ENCODE measurements at regions not wholly inside any gene's neighbourhood (a gene's known extent, or its start where the extent isn't known, plus 50 kb on each side); places are given as distances from the start of the nearest gene placed in this dataset.

DNA sequence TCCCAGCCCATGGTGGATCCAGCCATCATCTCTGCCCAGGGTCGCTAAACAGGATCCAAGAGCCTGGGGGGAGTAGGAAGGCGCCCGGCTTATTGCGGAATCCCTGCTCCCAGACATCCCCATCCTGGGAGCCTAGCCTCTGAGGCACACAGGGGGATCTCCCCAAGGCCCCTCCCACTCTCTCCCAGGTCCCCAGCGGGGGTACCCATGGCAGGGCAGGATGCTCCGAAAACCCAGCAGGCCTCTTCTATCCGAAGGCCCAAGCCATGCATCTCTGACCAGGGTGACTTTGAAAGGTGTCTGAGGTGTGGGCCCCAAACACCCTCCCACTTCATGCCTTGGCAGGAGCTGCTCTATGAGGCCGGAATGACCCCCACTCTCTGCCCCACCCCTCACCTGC, 81.7 kb upstream of the RUFY1 start:
- Histone ChIP-seq H3K4me3 (ENCODE audit: low read length) (no peak overlapping the region), H3K4me1 (ENCODE audit: control insufficient read depth, insufficient read depth, low read length) (no peaks in the 10 kb centered on the region), H3K27ac (ENCODE audit: low read length) (no peak overlapping the region), H3K27me3 (ENCODE audit: control insufficient read depth, insufficient read depth, low read length) (no peaks in the 10 kb centered on the region), H3K9me3 (ENCODE audit: control insufficient read depth, insufficient read depth, low read length) (no peaks in the 10 kb centered on the region), H3K36me3 (ENCODE audit: control insufficient read depth, insufficient read depth, low read length) (no peaks in the 10 kb centered on the region)
- ATAC-seq (peak in 1 of 3 donors; percentile 34), DNase-seq (no peak)
- Mint-ChIP-seq H3K9me3 (no peaks in the 10 kb centered on the region), H3K4me3 (no peak overlapping the region), H3K27me3 (ENCODE audit: low read depth in 2 of 2) (no peaks in the 10 kb centered on the region), H3K4me1 (no peaks in the 10 kb centered on the region), H3K36me3 (no peaks in the 10 kb centered on the region), H3K27ac (no peak overlapping the region)
- TF ChIP-seq, protein P1, sequence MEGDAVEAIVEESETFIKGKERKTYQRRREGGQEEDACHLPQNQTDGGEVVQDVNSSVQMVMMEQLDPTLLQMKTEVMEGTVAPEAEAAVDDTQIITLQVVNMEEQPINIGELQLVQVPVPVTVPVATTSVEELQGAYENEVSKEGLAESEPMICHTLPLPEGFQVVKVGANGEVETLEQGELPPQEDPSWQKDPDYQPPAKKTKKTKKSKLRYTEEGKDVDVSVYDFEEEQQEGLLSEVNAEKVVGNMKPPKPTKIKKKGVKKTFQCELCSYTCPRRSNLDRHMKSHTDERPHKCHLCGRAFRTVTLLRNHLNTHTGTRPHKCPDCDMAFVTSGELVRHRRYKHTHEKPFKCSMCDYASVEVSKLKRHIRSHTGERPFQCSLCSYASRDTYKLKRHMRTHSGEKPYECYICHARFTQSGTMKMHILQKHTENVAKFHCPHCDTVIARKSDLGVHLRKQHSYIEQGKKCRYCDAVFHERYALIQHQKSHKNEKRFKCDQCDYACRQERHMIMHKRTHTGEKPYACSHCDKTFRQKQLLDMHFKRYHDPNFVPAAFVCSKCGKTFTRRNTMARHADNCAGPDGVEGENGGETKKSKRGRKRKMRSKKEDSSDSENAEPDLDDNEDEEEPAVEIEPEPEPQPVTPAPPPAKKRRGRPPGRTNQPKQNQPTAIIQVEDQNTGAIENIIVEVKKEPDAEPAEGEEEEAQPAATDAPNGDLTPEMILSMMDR (IDR thresholded peaks at IDR 0.05) = no peak
- 79% methylated on average over 7 of the region's 8 CpGs for WGBS (ENCODE audit: insufficient coverage)
- intact Hi-C loops (cut with micrococcal nuclease) = no loop called here

GRCh38 chr5:179467441-179467840, 82.9 kb upstream of the RUFY1 start:
- H3K9me3 ChIP-seq (ENCODE audit: control insufficient read depth, insufficient read depth, low read length) = no peaks in the 10 kb centered on the region
- 91% methylated on average over 11 of the region's 11 CpGs for WGBS (ENCODE audit: insufficient coverage)
- no peaks in the 10 kb centered on the region for H3K27me3 Mint-ChIP-seq (ENCODE audit: low read depth in 2 of 2)
- H3K9me3 Mint-ChIP-seq = no peaks in the 10 kb centered on the region
- no peaks in the 10 kb centered on the region for H3K27me3 ChIP-seq (ENCODE audit: control insufficient read depth, insufficient read depth, low read length)
- no peaks in the 10 kb centered on the region for H3K4me1 ChIP-seq (ENCODE audit: control insufficient read depth, insufficient read depth, low read length)
- ATAC-seq = no peak
- no peaks in the 10 kb centered on the region for H3K36me3 ChIP-seq (ENCODE audit: control insufficient read depth, insufficient read depth, low read length)
- no peaks in the 10 kb centered on the region for H3K36me3 Mint-ChIP-seq
- H3K4me3 ChIP-seq (ENCODE audit: low read length) = no peak overlapping the region
- H3K27ac ChIP-seq (ENCODE audit: low read length) = no peak overlapping the region
- no peaks in the 10 kb centered on the region for H3K4me1 Mint-ChIP-seq
- intact Hi-C loops (cut with micrococcal nuclease) = no loop called here
- H3K4me3 Mint-ChIP-seq = no peak overlapping the region
- TF ChIP-seq, protein P1 (IDR thresholded peaks at IDR 0.05) = no peak
- no peak for DNase-seq
- no peak overlapping the region for H3K27ac Mint-ChIP-seq

- H3K4me1 Mint-ChIP-seq = no peaks in the 10 kb centered on the region
- H3K9me3 ChIP-seq (ENCODE audit: control insufficient read depth, insufficient read depth, low read length) = no peaks in the 10 kb centered on the region
- no peaks in the 10 kb centered on the region for H3K36me3 ChIP-seq (ENCODE audit: control insufficient read depth, insufficient read depth, low read length)
- TF ChIP-seq, protein P1 (IDR thresholded peaks at IDR 0.05) = no peak
- H3K27ac ChIP-seq (ENCODE audit: low read length) = no peak overlapping the region
- no peak for DNase-seq
- no peak overlapping the region for H3K4me3 ChIP-seq (ENCODE audit: low read length)
- no peak for ATAC-seq
- H3K27me3 ChIP-seq (ENCODE audit: control insufficient read depth, insufficient read depth, low read length) = no peaks in the 10 kb centered on the region
- H3K4me3 Mint-ChIP-seq = no peak overlapping the region
- 92% methylated on average over 10 of the region's 10 CpGs for WGBS (ENCODE audit: insufficient coverage)
- intact Hi-C loops (cut with micrococcal nuclease) = no loop called here
- no peaks in the 10 kb centered on the region for H3K9me3 Mint-ChIP-seq
- H3K27me3 Mint-ChIP-seq (ENCODE audit: low read depth in 2 of 2) = no peaks in the 10 kb centered on the region
- no peak overlapping the region for H3K27ac Mint-ChIP-seq
- H3K36me3 Mint-ChIP-seq = no peaks in the 10 kb centered on the region
- no peaks in the 10 kb centered on the region for H3K4me1 ChIP-seq (ENCODE audit: control insufficient read depth, insufficient read depth, low read length)
Measured at GRCh38 chr5:179464631-179465030, 85.7 kb upstream of the RUFY1 start.

GRCh38 chr5:179462040-179462439, 88.3 kb upstream of the RUFY1 start:
- Mint-ChIP-seq H3K27ac (no peak overlapping the region), H3K4me3 (no peak overlapping the region), H3K36me3 (no peaks in the 10 kb centered on the region), H3K27me3 (ENCODE audit: low read depth in 2 of 2) (no peaks in the 10 kb centered on the region), H3K9me3 (peaks cover 0 to 2% of the 10 kb centered on the region in 2 donors), H3K4me1 (no peaks in the 10 kb centered on the region)
- H3K9me3 ChIP-seq (ENCODE audit: control insufficient read depth, insufficient read depth, low read length) = no peaks in the 10 kb centered on the region
- TF ChIP-seq, protein P1 (IDR thresholded peaks at IDR 0.05) = no peak
- no peak overlapping the region for H3K4me3 ChIP-seq (ENCODE audit: low read length)
- ATAC-seq (peak in 1 of 3 donors; percentile 33), DNase-seq (no peak)
- no peaks in the 10 kb centered on the region for H3K36me3 ChIP-seq (ENCODE audit: control insufficient read depth, insufficient read depth, low read length)
- intact Hi-C loops (cut with micrococcal nuclease) = no loop called here
- H3K27ac ChIP-seq (ENCODE audit: low read length) = no peak overlapping the region
- 82% methylated on average over 12 of the region's 12 CpGs for WGBS (ENCODE audit: insufficient coverage)
- H3K4me1 ChIP-seq (ENCODE audit: control insufficient read depth, insufficient read depth, low read length) = no peaks in the 10 kb centered on the region
- no peaks in the 10 kb centered on the region for H3K27me3 ChIP-seq (ENCODE audit: control insufficient read depth, insufficient read depth, low read length)

All from natural killer cell (primary cell).